ENCODE measurements at regions not wholly inside any gene's neighbourhood (a gene's known extent, or its start where the extent isn't known, plus 50 kb on each side); places are given as distances from the start of the nearest gene placed in this dataset.
"Not testable (repeated sequence)": the region's sequence is repeated elsewhere in the genome, so short reads cannot be mapped to it uniquely, and the experiment has no call there.

GRCh38 chr2:89883624-89884023 is 1192.2 kb downstream of the RPIA start:
- not testable (repeated sequence) for TF ChIP-seq CTCF (IDR thresholded peaks at IDR 0.05); ZFX (IDR thresholded peaks at IDR 0.05; ENCODE audit: borderline replicate concordance)
